Endothelial cell of umbilical vein (primary cell): ENCODE measurements at regions not wholly inside any gene's neighbourhood (a gene's known extent, or its start where the extent isn't known, plus 50 kb on each side); places are given as distances from the start of the nearest gene placed in this dataset.

ENCODE experiments used
- BruUV-seq: library from RNA; stranded (reverse); fragments of 400-500 nt; replicated peaks from 2 replicates; lab custom pipeline; 2021; lab: Mats Ljungman, UMichigan
- CTCF ChIA-PET: fragments of 300-600, 350-600 bp; sonication (Branson Sonifier 250); formaldehyde crosslinking; loops from one replicate; lab custom pipeline; 2021; ENCODE audit warnings: antibody characterized with exemption, inconsistent platforms; lab: Charles Lee
- POLR2A ChIA-PET: fragments of 300-600, 350-600 bp; sonication (Branson Sonifier 250); formaldehyde crosslinking; loops from one replicate; lab custom pipeline; 2021; ENCODE audit warnings: antibody characterized with exemption, inconsistent platforms; lab: Charles Lee
- DNase-seq: peaks from one replicate; pipeline ENCODE4 v3.0.0-alpha.2; 2011; ENCODE audit warnings: low read depth, low spot score
- FAIRE-seq: peaks from 2 replicates; lab custom pipeline; 2011; peaks lifted over from hg19 to GRCh38; lab: Jason Lieb, UNC
- H2AFZ ChIP-seq: 2 replicates; pipeline ENCODE4 v1.6.0; 2012; ENCODE audit warnings: low read depth, low read length, control low read depth, inconsistent platforms
- H3K27ac ChIP-seq: 2 replicates; pipeline ENCODE4 v1.5.1; 2011; ENCODE audit warnings: low read depth, mild to moderate bottlenecking, control low read depth, low read length, moderate library complexity; ENCODE audit not compliant: insufficient read depth
- H3K27me3 ChIP-seq, 2 experiments: 2 replicates each; pipeline versions ENCODE4 v1.6.0 to v1.6.1; 2011; ENCODE audit warnings: low read length in 2 of 2, mixed read lengths in 1 of 2; ENCODE audit not compliant: control insufficient read depth in 2 of 2, insufficient read depth in 2 of 2
- H3K36me3 ChIP-seq, 2 experiments: 2 replicates in 1 of 2; 3 replicates in 1 of 2; pipeline ENCODE4 v1.5.1; 2011; ENCODE audit warnings: low read length in 2 of 2, mild to moderate bottlenecking in 1 of 2, moderate library complexity in 1 of 2; ENCODE audit not compliant: control insufficient read depth in 2 of 2, insufficient read depth in 2 of 2; ENCODE audit errors: extremely low read depth in 1 of 2
- H3K4me1 ChIP-seq: 3 replicates; pipeline ENCODE4 v1.5.1; 2011; ENCODE audit warnings: mild to moderate bottlenecking, low read length; ENCODE audit not compliant: control insufficient read depth, insufficient read depth; ENCODE audit errors: extremely low read depth
- H3K4me2 ChIP-seq: 2 replicates; pipeline ENCODE4 v1.6.1; 2011; ENCODE audit warnings: low read length, control low read depth, mixed read lengths; ENCODE audit not compliant: insufficient read depth
- H3K4me3 ChIP-seq, 3 experiments: fragments of 200-600 bp in 1 of 3; sonication (generic), shearing (Covaris generic) in 1 of 3; replicated peaks in 1 of 3; 2 replicates each; pipeline ENCODE4 v1.5.1; 2011 to 2016; ENCODE audit warnings: control low read depth in 3 of 3, low read length in 3 of 3, mild to moderate bottlenecking in 2 of 3, inconsistent platforms in 1 of 3, low read depth in 1 of 3, moderate library complexity in 1 of 3; ENCODE audit not compliant: insufficient read depth in 1 of 3
- H3K79me2 ChIP-seq: 2 replicates; pipeline ENCODE4 v1.6.0; 2012; ENCODE audit warnings: low read length, inconsistent platforms; ENCODE audit not compliant: control insufficient read depth, insufficient read depth
- H3K9ac ChIP-seq: replicated peaks from 2 replicates; pipeline ENCODE3; 2011; ENCODE audit warnings: low read length, control low read depth; ENCODE audit not compliant: insufficient read depth; ENCODE audit errors: extremely low read depth
- H3K9me1 ChIP-seq: replicated peaks from 3 replicates; pipeline ENCODE4 v1.6.0; 2011; ENCODE audit warnings: mild to moderate bottlenecking, low read length; ENCODE audit not compliant: control insufficient read depth, insufficient read depth; ENCODE audit errors: extremely low read depth
- H3K9me3 ChIP-seq: replicated peaks from 2 replicates; pipeline ENCODE4 v1.5.1; 2012; ENCODE audit warnings: low read length, inconsistent platforms; ENCODE audit not compliant: control insufficient read depth, insufficient read depth
- H4K20me1 ChIP-seq: replicated peaks from 2 replicates; pipeline ENCODE3; 2011; ENCODE audit warnings: mild to moderate bottlenecking, low read length; ENCODE audit not compliant: control insufficient read depth, insufficient read depth; ENCODE audit errors: extremely low read depth
- CTCF ChIP-seq, 2 donors: IDR thresholded peaks; 1 replicate in 1 of 2; 2 replicates in 1 of 2; pipeline ENCODE4 v1.5.1; 2011; ENCODE audit warnings: low read length in 2 of 2, mild to moderate bottlenecking in 2 of 2, moderate library complexity in 2 of 2, control low read depth in 1 of 2, inconsistent platforms in 1 of 2, low read depth in 1 of 2; ENCODE audit not compliant: insufficient read depth in 1 of 2; ENCODE audit errors: extremely low read depth in 1 of 2
- EZH2 ChIP-seq: IDR thresholded peaks from 2 replicates; pipeline ENCODE4 v1.6.1; 2012; ENCODE audit warnings: borderline replicate concordance, low read depth, mild to moderate bottlenecking, moderate library complexity, low read length, inconsistent platforms; ENCODE audit not compliant: severe bottlenecking
- FOS ChIP-seq: IDR thresholded peaks from 2 replicates; pipeline ENCODE4 v1.6.1; 2011; ENCODE audit warnings: mild to moderate bottlenecking, low read length, moderate library complexity, borderline replicate concordance; ENCODE audit not compliant: insufficient read depth
- GATA2 ChIP-seq: IDR thresholded peaks from 2 replicates; pipeline ENCODE4 v1.7.0; 2011; ENCODE audit warnings: low read depth, mild to moderate bottlenecking, moderate library complexity, mixed read lengths, low read length; ENCODE audit not compliant: insufficient read length, insufficient read depth
- JUN ChIP-seq: IDR thresholded peaks from 2 replicates; pipeline ENCODE4 v1.6.1; 2011; ENCODE audit warnings: borderline replicate concordance, low read depth; ENCODE audit not compliant: insufficient read length, insufficient read depth
- MAX ChIP-seq: IDR thresholded peaks from 2 replicates; pipeline ENCODE4 v1.6.1; 2011; ENCODE audit not compliant: insufficient read depth, insufficient read length
- MYC ChIP-seq: IDR thresholded peaks from one replicate; pipeline ENCODE4 v1.6.1; 2011; ENCODE audit warnings: mild to moderate bottlenecking, low read depth, low read length
- POLR2A ChIP-seq: IDR thresholded peaks from 2 replicates; pipeline ENCODE4 v1.6.1; 2012; ENCODE audit warnings: low read depth, mild to moderate bottlenecking, control low read depth, low read length
- POLR2AphosphoS5 ChIP-seq: IDR thresholded peaks from 2 replicates; pipeline ENCODE4 v1.6.1; 2012; ENCODE audit warnings: low read depth, mild to moderate bottlenecking, control low read depth, low read length, moderate library complexity; ENCODE audit not compliant: insufficient read depth
- dilution Hi-C: fragments of 300-500 bp; cut with MboI; formaldehyde crosslinking; loops from one replicate; pipeline ENCODE4 v1.15.0; 2019; ENCODE audit warnings: low sequenced_read_pairs; ENCODE audit not compliant: extremely low pct_ligation_motif_present
- intact Hi-C: fragments of 100-400 bp; cut with micrococcal nuclease; formaldehyde crosslinking; loops from one replicate; pipeline ENCODE4 v1.10.0; 2022

GRCh38 chr10:121217331-121217730 lies 366.2 kb downstream of the WDR11 start:
- ChIA-PET POLR2A (no interaction called here), CTCF (no interaction called here)
- Histone ChIP-seq H2AFZ (no peak overlapping the region), H3K4me3 (no peak overlapping the region), H3K27me3 (no peaks in the 10 kb centered on the region), H3K4me2 (no peak overlapping the region), H3K79me2 (no peaks in the 10 kb centered on the region), H4K20me1 (no peaks in the 10 kb centered on the region), H3K9me3 (peaks cover 3% of the 10 kb centered on the region), H3K4me1 (no peaks in the 10 kb centered on the region), H3K9ac (no peak overlapping the region), H3K9me1 (no peaks in the 10 kb centered on the region), H3K27ac (no peak overlapping the region), H3K36me3 (no peaks in the 10 kb centered on the region)
- DNase-seq (no peak), FAIRE-seq (no peak)
- TF ChIP-seq FOS (no peak), MAX (no peak), POLR2AphosphoS5 (no peak), MYC (no peak), POLR2A (no peak), JUN (no peak), CTCF (IDR thresholded peaks at IDR 0.05; ENCODE audit: extremely low read depth in 1 of 2, insufficient read depth in 1 of 2, low read depth in 1 of 2, low read length in 2 of 2) (no peak), EZH2 (no peak), GATA2 (no peak)
- intact Hi-C loops, result no loop called here
- no TSS peak for BruUV-seq
- dilution Hi-C loops, result no loop called here
